ENCODE measurements at regions not wholly inside any gene's neighbourhood (a gene's known extent, or its start where the extent isn't known, plus 50 kb on each side); places are given as distances from the start of the nearest gene placed in this dataset.

GRCh38 chr11:93963072-93963471 is 58.1 kb upstream of the HEPHL1 start:
- DNase-seq (ENCODE audit: low spot score) = no peak

- DNase-seq (ENCODE audit: low spot score) = no peak
These were observed 53.9 kb upstream of the HEPHL1 start for GRCh38 chr11:93967258-93967657.

- no peak for DNase-seq (ENCODE audit: low spot score)
These were observed 53.2 kb upstream of the HEPHL1 start for GRCh38 chr11:93967944-93968343.

- DNase-seq (ENCODE audit: low spot score) = no peak
These were observed 50.9 kb upstream of the HEPHL1 start for GRCh38 chr11:93969925-93970922.

Data from SW480 (cell line).